ENCODE measurements at regions not wholly inside any gene's neighbourhood (a gene's known extent, or its start where the extent isn't known, plus 50 kb on each side); places are given as distances from the start of the nearest gene placed in this dataset.
"Not testable (repeated sequence)": the region's sequence is repeated elsewhere in the genome, so short reads cannot be mapped to it uniquely, and the experiment has no call there.

DNA sequence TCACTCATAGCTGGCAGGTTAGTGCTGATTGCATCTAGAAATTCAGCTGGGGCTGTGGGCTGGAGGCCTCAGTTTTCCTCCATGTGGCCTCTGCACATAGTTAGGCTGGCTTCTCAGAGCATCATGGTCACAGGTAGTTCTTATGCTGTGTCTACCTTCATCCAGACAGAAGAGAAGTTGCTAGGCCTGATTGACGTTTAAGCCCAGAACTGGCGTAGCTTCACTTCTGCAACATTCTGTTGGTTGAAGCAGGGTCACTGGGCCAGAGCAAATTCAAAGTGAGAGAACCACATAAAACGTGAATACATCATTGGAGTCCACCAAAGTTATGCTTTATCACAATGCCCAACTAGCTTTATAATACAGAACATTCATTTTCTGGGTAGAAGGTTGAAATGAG, 116.0 kb downstream of the SPP2 start:
- in situ Hi-C loops (cut with MboI; ENCODE audit: low sequenced_read_pairs): no loop called here

DNA sequence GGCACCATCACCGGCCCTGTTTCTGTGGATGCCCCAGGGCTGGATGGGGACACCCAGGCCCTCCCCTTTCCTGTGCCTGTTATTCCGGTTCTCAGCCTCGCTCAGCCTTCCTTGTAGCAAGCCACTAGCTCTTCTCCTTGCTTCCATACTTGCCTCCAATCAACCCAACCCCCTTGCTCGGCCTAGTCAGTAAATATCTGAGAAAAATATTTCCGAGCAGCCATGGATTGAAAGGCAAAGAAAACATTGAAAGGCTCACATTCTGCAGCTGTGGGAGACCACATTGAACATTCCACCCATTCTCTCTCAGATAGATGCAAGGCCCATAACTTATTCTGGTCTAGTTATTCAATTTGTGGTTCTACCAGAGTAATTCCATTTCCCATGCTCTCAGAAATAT, 114.9 kb downstream of the SPP2 start:
- in situ Hi-C loops (cut with MboI; ENCODE audit: low sequenced_read_pairs): no loop called here

DNA sequence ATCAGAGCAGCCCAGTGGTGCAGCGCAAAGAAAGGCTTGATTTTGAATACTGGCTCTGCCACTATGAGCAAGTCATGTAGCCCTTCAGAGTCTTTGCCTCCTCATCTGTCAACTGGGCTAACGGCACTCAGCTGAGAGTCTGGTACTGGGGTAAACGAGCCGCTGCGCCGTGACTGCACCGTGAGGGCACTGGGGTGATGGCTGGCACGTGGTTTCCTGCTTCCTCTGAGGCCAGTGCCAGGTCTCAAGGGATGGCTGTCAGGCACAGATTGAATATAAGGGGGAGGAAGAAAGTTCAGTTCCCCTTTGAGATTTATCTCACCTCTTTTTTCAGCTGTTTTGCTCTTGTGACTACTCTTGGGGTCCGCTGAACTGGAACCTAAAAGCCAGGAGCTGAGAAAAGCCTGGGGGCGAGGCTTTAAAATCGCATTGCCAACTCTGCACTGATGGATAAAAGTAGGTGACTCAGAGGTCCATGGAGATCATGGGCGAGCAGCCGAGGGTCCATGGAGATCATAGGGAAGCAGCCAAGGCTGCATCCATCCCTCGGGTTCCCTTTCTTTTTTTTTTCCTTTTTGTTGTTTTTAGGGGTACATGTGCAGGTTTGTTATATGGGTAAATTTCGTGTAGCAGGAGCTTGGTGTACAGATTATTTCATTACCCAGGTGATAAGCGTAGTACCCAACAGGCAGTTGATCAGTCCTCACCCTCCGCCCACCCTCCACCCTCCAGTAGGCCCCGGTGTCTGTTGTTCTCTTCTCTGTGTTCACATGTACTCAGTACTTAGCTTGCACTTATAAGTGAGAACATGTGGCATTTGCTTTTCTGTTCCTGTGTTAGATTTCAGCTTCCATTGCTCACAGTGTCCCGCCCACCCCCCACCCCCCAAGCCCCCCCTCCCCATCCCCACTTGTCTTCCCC, 114.3 kb downstream of the SPP2 start:
- in situ Hi-C loops (cut with MboI; ENCODE audit: low sequenced_read_pairs): no loop called here

GRCh38 chr2:234163510-234164045, 113.1 kb downstream of the SPP2 start:
- in situ Hi-C loops (cut with MboI; ENCODE audit: low sequenced_read_pairs): no loop called here

DNA sequence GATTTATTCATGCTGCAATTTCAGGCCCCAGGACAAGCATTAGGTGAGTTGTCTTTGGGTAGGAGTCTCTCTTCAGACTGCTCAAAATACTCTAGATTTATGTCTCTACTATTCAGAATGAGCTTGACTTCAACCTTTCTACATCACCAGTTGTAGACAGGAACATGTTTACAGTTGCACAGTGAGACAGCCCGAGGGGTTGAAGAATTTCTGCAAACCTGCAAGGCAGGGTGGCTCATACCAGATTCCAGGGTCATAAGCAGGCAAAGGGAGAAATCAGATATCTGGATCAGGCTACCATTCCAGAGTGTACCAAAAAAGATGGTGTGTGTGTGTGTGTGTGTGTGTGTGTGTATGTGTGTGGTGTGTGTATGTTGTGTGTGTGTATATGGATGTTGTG, 112.4 kb downstream of the SPP2 start:
- in situ Hi-C loops (cut with MboI; ENCODE audit: low sequenced_read_pairs): no loop called here

DNA sequence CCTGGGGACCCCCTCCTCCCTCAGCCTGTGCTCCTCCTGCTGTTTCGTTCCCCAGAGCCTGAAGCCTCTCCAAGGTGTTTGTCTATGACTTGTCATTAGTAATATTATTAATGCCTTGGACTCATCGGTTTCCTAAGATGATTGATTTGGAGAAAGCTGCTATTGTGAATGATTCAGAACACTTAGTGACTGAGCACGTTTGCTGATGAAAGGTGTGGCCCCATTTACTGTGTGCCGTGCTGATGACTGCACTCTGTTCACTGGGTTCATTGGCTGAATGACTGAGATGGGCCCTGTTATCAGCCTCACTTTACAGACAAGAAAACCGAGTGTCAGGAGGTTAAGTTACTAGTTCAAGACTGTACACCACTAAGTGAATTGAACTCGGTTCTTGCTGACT, 111.4 kb downstream of the SPP2 start:
- in situ Hi-C loops (cut with MboI; ENCODE audit: low sequenced_read_pairs): no loop called here

- in situ Hi-C loops (cut with MboI; ENCODE audit: low sequenced_read_pairs): no loop called here
Observed at GRCh38 chr2:234158812-234159211, 108.3 kb downstream of the SPP2 start.

- in situ Hi-C loops (cut with MboI; ENCODE audit: low sequenced_read_pairs): no loop called here
Observed at GRCh38 chr2:234157817-234158588, 107.5 kb downstream of the SPP2 start.

GRCh38 chr2:234156326-234156725, 105.8 kb downstream of the SPP2 start:
- in situ Hi-C loops (cut with MboI; ENCODE audit: low sequenced_read_pairs): no loop called here

- in situ Hi-C loops (cut with MboI; ENCODE audit: low sequenced_read_pairs): not testable (repeated sequence)
Observed at GRCh38 chr2:234152835-234153234, 102.3 kb downstream of the SPP2 start.

GRCh38 chr2:234147335-234147861, 96.9 kb downstream of the SPP2 start:
- in situ Hi-C loops (cut with MboI; ENCODE audit: low sequenced_read_pairs): no loop called here

- in situ Hi-C loops (cut with MboI; ENCODE audit: low sequenced_read_pairs): no loop called here
Observed at GRCh38 chr2:234146087-234146826, 95.8 kb downstream of the SPP2 start.

DNA sequence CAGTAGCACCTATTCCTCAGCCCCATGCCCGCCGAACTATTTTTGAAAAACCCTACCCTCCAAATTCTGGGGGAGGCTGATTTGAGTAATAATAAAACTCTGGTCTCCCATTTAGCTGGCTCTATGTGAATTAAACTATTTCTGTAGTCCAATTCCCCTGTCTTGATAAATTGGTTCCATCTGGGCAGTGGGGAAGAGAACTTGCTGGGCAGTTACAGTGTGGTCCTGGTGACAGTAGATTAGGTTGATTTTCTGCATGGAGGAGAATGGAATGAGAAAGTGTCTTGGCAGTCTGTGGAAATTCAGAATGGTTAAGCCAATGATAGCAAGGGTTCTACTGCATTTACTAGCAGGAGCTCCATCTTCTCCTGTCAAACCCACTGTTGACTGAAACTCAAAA, 95.0 kb downstream of the SPP2 start:
- in situ Hi-C loops (cut with MboI; ENCODE audit: low sequenced_read_pairs): no loop called here

DNA sequence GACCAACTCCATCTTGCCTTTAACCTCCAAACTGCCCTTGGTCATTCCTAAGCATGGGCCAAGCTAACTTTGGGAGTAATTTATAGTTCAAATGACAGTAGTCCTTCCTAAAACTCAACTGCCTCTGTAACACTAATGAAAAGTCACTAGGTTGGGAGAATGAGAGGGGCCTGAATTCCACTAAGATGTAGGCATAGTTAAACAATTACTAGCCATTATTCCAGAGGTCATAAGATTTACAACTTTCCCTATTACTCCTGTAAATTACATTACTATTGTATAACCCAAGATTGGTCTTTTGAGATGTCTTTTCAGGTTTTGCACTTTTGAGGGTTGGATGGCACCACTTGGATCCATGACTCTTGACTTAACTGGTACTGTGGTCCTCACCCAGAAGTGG, 94.6 kb downstream of the SPP2 start:
- in situ Hi-C loops (cut with MboI; ENCODE audit: low sequenced_read_pairs): no loop called here

DNA sequence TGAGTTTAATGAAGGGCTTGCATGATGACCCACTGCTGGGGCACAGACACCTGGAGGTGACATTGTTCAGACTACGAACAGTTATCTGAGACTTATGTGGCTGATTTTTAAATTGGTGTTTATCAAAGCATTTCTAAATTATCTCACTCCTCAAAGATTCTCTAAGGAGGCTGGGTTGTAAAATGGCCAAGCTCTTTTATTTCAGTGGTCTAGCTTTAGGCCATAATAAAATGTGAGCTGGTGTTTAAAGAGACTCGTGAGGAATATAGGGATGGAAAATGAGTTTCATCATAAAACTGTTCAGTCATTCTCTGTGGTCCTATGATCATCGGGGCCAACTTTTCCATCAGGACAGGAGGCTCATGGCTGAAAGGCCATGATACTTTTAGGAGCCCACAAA, 93.4 kb downstream of the SPP2 start:
- in situ Hi-C loops (cut with MboI; ENCODE audit: low sequenced_read_pairs): no loop called here

- in situ Hi-C loops (cut with MboI; ENCODE audit: low sequenced_read_pairs): no loop called here
Observed at GRCh38 chr2:234142530-234142929, 92.0 kb downstream of the SPP2 start.

DNA sequence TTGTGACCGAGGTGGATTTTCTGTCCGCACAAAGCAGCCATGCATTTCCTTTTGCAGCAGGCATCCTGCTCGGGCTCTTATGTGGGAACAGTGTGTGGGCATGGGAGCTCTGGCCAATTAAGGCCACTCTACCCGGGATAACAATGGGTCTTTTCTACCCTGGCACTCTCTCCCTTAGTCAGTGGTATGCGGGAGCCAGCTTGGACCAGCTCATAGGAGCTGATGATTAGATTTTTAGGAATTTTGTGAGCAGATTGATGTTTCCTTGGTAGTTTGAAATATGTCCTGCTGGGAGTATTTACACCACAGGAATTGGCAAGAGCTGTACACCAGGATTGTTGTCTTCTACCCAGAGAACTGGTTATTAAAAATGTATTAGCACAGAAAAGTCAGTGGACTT, 89.3 kb downstream of the SPP2 start:
- in situ Hi-C loops (cut with MboI; ENCODE audit: low sequenced_read_pairs): loop anchor here (10.0 kb wide), 1 partner anchor 405 kb away; no protein-coding TSS in a partner anchor

GRCh38 chr2:234138836-234139235, 88.3 kb downstream of the SPP2 start:
- in situ Hi-C loops (cut with MboI; ENCODE audit: low sequenced_read_pairs): loop anchor here (10.0 kb wide), 1 partner anchor 406 kb away; no protein-coding TSS in a partner anchor

GRCh38 chr2:234137400-234138014, 87.0 kb downstream of the SPP2 start:
- in situ Hi-C loops (cut with MboI; ENCODE audit: low sequenced_read_pairs): loop anchor here (10.0 kb wide), 1 partner anchor 407 kb away; no protein-coding TSS in a partner anchor

GRCh38 chr2:234136461-234136860, 86.0 kb downstream of the SPP2 start:
- in situ Hi-C loops (cut with MboI; ENCODE audit: low sequenced_read_pairs): loop anchor here (10.0 kb wide), 1 partner anchor 408 kb away; no protein-coding TSS in a partner anchor

Data from HL-60/S4 (cell line).